ENCODE measurements at regions not wholly inside any gene's neighbourhood (a gene's known extent, or its start where the extent isn't known, plus 50 kb on each side); places are given as distances from the start of the nearest gene placed in this dataset.

GRCh38 chrX:7486505-7486904 is 338.6 kb upstream of the PUDP start:
- TF ChIP-seq POLR2A (IDR thresholded peaks at IDR 0.05) (no peak), CTCF (IDR thresholded peaks at IDR 0.05) (no peak)
